K562 (cell line): ENCODE measurements at regions not wholly inside any gene's neighbourhood (a gene's known extent, or its start where the extent isn't known, plus 50 kb on each side); places are given as distances from the start of the nearest gene placed in this dataset.

ENCODE experiments used
- ARID2 ChIP-seq: fragments of 450-650 bp; IDR thresholded peaks from 2 replicates; pipeline ENCODE4 v1.6.1; 2017; ENCODE audit warnings: antibody characterized with exemption, mild to moderate bottlenecking
- ATF7 ChIP-seq: fragments of 450-650 bp; IDR thresholded peaks from 2 replicates; pipeline ENCODE4 v1.7.1; 2014; ENCODE audit warnings: mild to moderate bottlenecking, moderate library complexity
- CTBP1 ChIP-seq: fragments of 450-650 bp; IDR thresholded peaks from 2 replicates; pipeline ENCODE4 v1.6.1; 2016; ENCODE audit warnings: borderline replicate concordance
- MTA1 ChIP-seq: fragments of 450-650 bp; IDR thresholded peaks from 2 replicates; pipeline ENCODE4 v1.6.1; 2017; ENCODE audit warnings: borderline replicate concordance
- NFIC ChIP-seq: fragments of 450-650 bp; IDR thresholded peaks from 2 replicates; pipeline ENCODE4 v1.6.1; 2017; ENCODE audit warnings: mild to moderate bottlenecking, inconsistent platforms
- PCBP1 ChIP-seq: fragments of 200-400 bp; formaldehyde crosslinking; IDR thresholded peaks from 2 replicates; pipeline ENCODE4 v1.6.1; 2018; ENCODE audit warnings: mild to moderate bottlenecking, low read depth, low read length; ENCODE audit not compliant: poor library complexity, severe bottlenecking
- RAD21 ChIP-seq, 2 experiments: fragments of 250-450 bp in 1 of 2; fragments of 450-650 bp in 1 of 2; sonication (Bioruptor Pico) in 1 of 2; formaldehyde crosslinking in 1 of 2; IDR thresholded peaks in 1 of 2; conservative IDR thresholded peaks in 1 of 2; 2 replicates each; pipeline versions ENCODE4 v1.4.0 to v1.8.0; 2020 to 2022; ENCODE audit warnings: mild to moderate bottlenecking in 2 of 2, moderate library complexity in 1 of 2
- SMC3 ChIP-seq: conservative IDR thresholded peaks from 2 replicates; pipeline ENCODE4 v1.6.1; 2011; ENCODE audit warnings: low read depth, low read length, improper control_type of control experiment; ENCODE audit not compliant: insufficient read depth
- TEAD2 ChIP-seq: fragments of 450-650 bp; IDR thresholded peaks from 2 replicates; pipeline ENCODE4 v1.6.1; 2016; ENCODE audit warnings: missing genetic modification characterization, control low read depth, missing compliant biosample characterization
- TEAD4 ChIP-seq, 2 experiments: sonication (generic) in 1 of 2; formaldehyde crosslinking in 1 of 2; IDR thresholded peaks; 2 replicates each; pipeline versions ENCODE4 v1.6.1 to v1.8.0; 2012 to 2022; ENCODE audit warnings: borderline replicate concordance in 1 of 2, inconsistent platforms in 1 of 2, low read length in 1 of 2, mild to moderate bottlenecking in 1 of 2, missing genetic modification reagents in 1 of 2
- TF ChIP-seq, protein P1 (sequence below): fragments of 200-800 bp; sonication (Bioruptor generic); IDR thresholded peaks from 2 replicates; pipeline ENCODE4 v1.6.1; 2017; ENCODE audit warnings: missing genetic modification characterization, missing compliant biosample characterization
- TF ChIP-seq, protein P2 (sequence below), 2 experiments: fragments of 450-650 bp; formaldehyde crosslinking in 1 of 2; IDR thresholded peaks; 2 replicates each; pipeline versions ENCODE4 v1.4.0 to v1.6.1; 2014 to 2020; ENCODE audit warnings: mild to moderate bottlenecking in 2 of 2, borderline replicate concordance in 1 of 2, low read depth in 1 of 2
- TF ChIP-seq, protein P3 (sequence below): IDR thresholded peaks from 2 replicates; pipeline ENCODE4 v1.6.1; 2012; ENCODE audit warnings: low read depth, low read length, improper control_type of control experiment, borderline replicate concordance

DNA sequence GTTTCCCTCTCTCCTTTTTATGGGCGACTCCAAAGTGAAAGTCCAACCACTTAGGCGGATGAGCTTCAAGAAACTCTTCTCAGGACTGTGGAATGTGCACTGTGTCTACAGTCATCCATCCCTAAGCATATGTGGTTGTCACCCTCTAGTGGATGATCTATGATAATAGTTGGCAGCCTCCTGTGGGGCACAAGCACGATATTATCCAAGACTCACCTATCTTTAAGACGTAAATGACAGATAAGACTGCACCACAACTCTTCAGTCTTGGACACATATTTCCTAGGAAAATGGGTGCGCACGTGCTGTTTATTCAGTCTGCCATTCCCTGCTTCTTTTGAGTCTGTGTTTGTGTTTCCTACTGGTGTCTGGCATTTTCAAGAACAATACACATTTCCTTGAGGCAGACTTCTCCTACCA lies 145.5 kb upstream of the CTAGE1 start (continued):
- TF ChIP-seq TEAD2 (peak; percentile 83), ARID2 (peak; percentile 83), PCBP1 (no peak), NFIC (peak; percentile 44; the same call in 1 of the 2 replicates), ATF7 (no peak), MTA1 (no peak), SMC3 (peak; percentile 72), RAD21 (CRISPR knock-in tag; conservative IDR thresholded peaks at IDR 0.05 in 1 of 2, IDR thresholded peaks at IDR 0.05 in 1 of 2) (peak; percentile 97 to 100), TEAD4 (IDR thresholded peaks at IDR 0.05; ENCODE audit: low read length) (peak; percentile 68), TEAD4 (CRISPR knock-in tag; IDR thresholded peaks at IDR 0.05; ENCODE audit: borderline replicate concordance) (no peak), CTBP1 (peak; percentile 44; the same call in 1 of the 2 replicates)
- TF ChIP-seq, protein P1, sequence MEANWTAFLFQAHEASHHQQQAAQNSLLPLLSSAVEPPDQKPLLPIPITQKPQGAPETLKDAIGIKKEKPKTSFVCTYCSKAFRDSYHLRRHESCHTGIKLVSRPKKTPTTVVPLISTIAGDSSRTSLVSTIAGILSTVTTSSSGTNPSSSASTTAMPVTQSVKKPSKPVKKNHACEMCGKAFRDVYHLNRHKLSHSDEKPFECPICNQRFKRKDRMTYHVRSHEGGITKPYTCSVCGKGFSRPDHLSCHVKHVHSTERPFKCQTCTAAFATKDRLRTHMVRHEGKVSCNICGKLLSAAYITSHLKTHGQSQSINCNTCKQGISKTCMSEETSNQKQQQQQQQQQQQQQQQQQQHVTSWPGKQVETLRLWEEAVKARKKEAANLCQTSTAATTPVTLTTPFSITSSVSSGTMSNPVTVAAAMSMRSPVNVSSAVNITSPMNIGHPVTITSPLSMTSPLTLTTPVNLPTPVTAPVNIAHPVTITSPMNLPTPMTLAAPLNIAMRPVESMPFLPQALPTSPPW (CRISPR knock-in tag): peak; percentile 33; the same call in 1 of the 2 replicates
- TF ChIP-seq, protein P2, sequence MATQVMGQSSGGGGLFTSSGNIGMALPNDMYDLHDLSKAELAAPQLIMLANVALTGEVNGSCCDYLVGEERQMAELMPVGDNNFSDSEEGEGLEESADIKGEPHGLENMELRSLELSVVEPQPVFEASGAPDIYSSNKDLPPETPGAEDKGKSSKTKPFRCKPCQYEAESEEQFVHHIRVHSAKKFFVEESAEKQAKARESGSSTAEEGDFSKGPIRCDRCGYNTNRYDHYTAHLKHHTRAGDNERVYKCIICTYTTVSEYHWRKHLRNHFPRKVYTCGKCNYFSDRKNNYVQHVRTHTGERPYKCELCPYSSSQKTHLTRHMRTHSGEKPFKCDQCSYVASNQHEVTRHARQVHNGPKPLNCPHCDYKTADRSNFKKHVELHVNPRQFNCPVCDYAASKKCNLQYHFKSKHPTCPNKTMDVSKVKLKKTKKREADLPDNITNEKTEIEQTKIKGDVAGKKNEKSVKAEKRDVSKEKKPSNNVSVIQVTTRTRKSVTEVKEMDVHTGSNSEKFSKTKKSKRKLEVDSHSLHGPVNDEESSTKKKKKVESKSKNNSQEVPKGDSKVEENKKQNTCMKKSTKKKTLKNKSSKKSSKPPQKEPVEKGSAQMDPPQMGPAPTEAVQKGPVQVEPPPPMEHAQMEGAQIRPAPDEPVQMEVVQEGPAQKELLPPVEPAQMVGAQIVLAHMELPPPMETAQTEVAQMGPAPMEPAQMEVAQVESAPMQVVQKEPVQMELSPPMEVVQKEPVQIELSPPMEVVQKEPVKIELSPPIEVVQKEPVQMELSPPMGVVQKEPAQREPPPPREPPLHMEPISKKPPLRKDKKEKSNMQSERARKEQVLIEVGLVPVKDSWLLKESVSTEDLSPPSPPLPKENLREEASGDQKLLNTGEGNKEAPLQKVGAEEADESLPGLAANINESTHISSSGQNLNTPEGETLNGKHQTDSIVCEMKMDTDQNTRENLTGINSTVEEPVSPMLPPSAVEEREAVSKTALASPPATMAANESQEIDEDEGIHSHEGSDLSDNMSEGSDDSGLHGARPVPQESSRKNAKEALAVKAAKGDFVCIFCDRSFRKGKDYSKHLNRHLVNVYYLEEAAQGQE (IDR thresholded peaks at IDR 0.05; ENCODE audit: borderline replicate concordance): peak; percentile 93
- TF ChIP-seq, protein P2 (CRISPR knock-in tag; IDR thresholded peaks at IDR 0.05; ENCODE audit: low read depth): no peak
- TF ChIP-seq, protein P3, sequence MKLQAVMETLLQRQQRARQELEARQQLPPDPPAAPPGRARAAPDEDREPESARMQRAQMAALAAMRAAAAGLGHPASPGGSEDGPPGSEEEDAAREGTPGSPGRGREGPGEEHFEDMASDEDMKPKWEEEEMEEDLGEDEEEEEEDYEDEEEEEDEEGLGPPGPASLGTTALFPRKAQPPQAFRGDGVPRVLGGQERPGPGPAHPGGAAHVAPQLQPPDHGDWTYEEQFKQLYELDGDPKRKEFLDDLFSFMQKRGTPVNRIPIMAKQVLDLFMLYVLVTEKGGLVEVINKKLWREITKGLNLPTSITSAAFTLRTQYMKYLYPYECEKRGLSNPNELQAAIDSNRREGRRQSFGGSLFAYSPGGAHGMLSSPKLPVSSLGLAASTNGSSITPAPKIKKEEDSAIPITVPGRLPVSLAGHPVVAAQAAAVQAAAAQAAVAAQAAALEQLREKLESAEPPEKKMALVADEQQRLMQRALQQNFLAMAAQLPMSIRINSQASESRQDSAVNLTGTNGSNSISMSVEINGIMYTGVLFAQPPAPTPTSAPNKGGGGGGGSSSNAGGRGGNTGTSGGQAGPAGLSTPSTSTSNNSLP: 0 out of 2 replicates have a peak, but pooled peaks have one; percentile 63
